Astrocyte (in vitro differentiated cells and primary cell): ENCODE measurements at regions not wholly inside any gene's neighbourhood (a gene's known extent, or its start where the extent isn't known, plus 50 kb on each side); places are given as distances from the start of the nearest gene placed in this dataset.

Source experiments
- DNase-seq: peaks from one replicate; pipeline ENCODE4 v3.0.0-alpha.2; 2010; ENCODE audit warnings: low read depth
- FAIRE-seq: peaks from 2 replicates; lab custom pipeline; 2011; peaks lifted over from hg19 to GRCh38; lab: Jason Lieb, UNC
- H2AFZ ChIP-seq: 2 replicates; pipeline ENCODE4 v1.6.0; 2012; ENCODE audit warnings: low read depth, low read length, inconsistent platforms
- H3K27ac ChIP-seq: 2 replicates; pipeline ENCODE4 v1.5.1; 2011; ENCODE audit warnings: low read depth, low read length, inconsistent platforms
- H3K27me3 ChIP-seq: 2 replicates; pipeline ENCODE4 v1.6.0; 2011; ENCODE audit warnings: low read length, inconsistent platforms; ENCODE audit not compliant: insufficient read depth
- H3K36me3 ChIP-seq: 2 replicates; pipeline ENCODE4 v1.5.1; 2011; ENCODE audit warnings: low read length, inconsistent platforms; ENCODE audit not compliant: insufficient read depth
- H3K4me1 ChIP-seq: 2 replicates; pipeline ENCODE4 v1.5.1; 2011; ENCODE audit warnings: low read length, inconsistent platforms; ENCODE audit not compliant: insufficient read depth
- H3K4me2 ChIP-seq: 2 replicates; pipeline ENCODE4 v1.6.0; 2012; ENCODE audit warnings: low read length, inconsistent platforms
- H3K4me3 ChIP-seq: 2 replicates; pipeline ENCODE4 v1.5.1; 2011; ENCODE audit warnings: low read depth, mild to moderate bottlenecking, low read length, inconsistent platforms; ENCODE audit not compliant: insufficient read depth
- H3K79me2 ChIP-seq: 2 replicates; pipeline ENCODE4 v1.6.0; 2012; ENCODE audit warnings: mild to moderate bottlenecking, low read length, inconsistent platforms; ENCODE audit not compliant: insufficient read depth
- H3K9ac ChIP-seq: 2 replicates; pipeline ENCODE4 v1.6.0; 2012; ENCODE audit warnings: mild to moderate bottlenecking, low read length, inconsistent platforms
- H3K9me3 ChIP-seq: 2 replicates; pipeline ENCODE4 v1.5.1; 2012; ENCODE audit warnings: low read depth, mild to moderate bottlenecking, low read length, inconsistent platforms; ENCODE audit not compliant: insufficient read depth
- H4K20me1 ChIP-seq: 2 replicates; pipeline ENCODE4 v1.6.0; 2012; ENCODE audit warnings: low read length, inconsistent platforms; ENCODE audit not compliant: insufficient read depth
- H3K27ac Mint-ChIP-seq: one replicate; pipeline ENCODE4 v1.8.0; 2021; ENCODE audit warnings: mild to moderate bottlenecking, mixed read lengths; ENCODE audit not compliant: unreplicated experiment
- H3K27me3 Mint-ChIP-seq: one replicate; pipeline ENCODE4 v1.8.0; 2021; ENCODE audit warnings: low read depth, mixed read lengths; ENCODE audit not compliant: unreplicated experiment
- H3K36me3 Mint-ChIP-seq: one replicate; pipeline ENCODE4 v1.8.0; 2021; ENCODE audit warnings: low read depth, mixed read lengths; ENCODE audit not compliant: unreplicated experiment
- H3K4me1 Mint-ChIP-seq: one replicate; pipeline ENCODE4 v1.8.0; 2021; ENCODE audit warnings: low read depth, mixed read lengths; ENCODE audit not compliant: unreplicated experiment
- H3K4me3 Mint-ChIP-seq: one replicate; pipeline ENCODE4 v1.8.0; 2021; ENCODE audit warnings: mild to moderate bottlenecking, moderate library complexity, mixed read lengths; ENCODE audit not compliant: unreplicated experiment
- H3K9me3 Mint-ChIP-seq: one replicate; pipeline ENCODE4 v1.8.0; 2021; ENCODE audit warnings: mild to moderate bottlenecking, mixed read lengths; ENCODE audit not compliant: unreplicated experiment
- CTCF ChIP-seq: IDR thresholded peaks from 2 replicates; pipeline ENCODE4 v1.5.1; 2011; ENCODE audit warnings: low read depth, mild to moderate bottlenecking, inconsistent platforms, low read length, moderate library complexity; ENCODE audit not compliant: insufficient read depth
- EZH2 ChIP-seq: IDR thresholded peaks from 2 replicates; pipeline ENCODE4 v1.6.1; 2012; ENCODE audit warnings: mild to moderate bottlenecking, low read length, inconsistent platforms; ENCODE audit not compliant: insufficient read depth

- Histone ChIP-seq H3K4me2 (no peak overlapping the region), H4K20me1 (no peaks in the 10 kb centered on the region), H3K27me3 (peaks cover 4% of the 10 kb centered on the region), H2AFZ (no peak overlapping the region), H3K4me3 (no peak overlapping the region), H3K36me3 (no peaks in the 10 kb centered on the region), H3K4me1 (no peaks in the 10 kb centered on the region), H3K9ac (no peak overlapping the region), H3K27ac (no peak overlapping the region), H3K9me3 (no peaks in the 10 kb centered on the region), H3K79me2 (no peaks in the 10 kb centered on the region)
- no peak for TF ChIP-seq CTCF
- Mint-ChIP-seq H3K4me3 (no peak overlapping the region), H3K9me3 (no peaks in the 10 kb centered on the region), H3K27me3 (peaks cover 54% of the 10 kb centered on the region), H3K4me1 (no peaks in the 10 kb centered on the region), H3K27ac (no peak overlapping the region), H3K36me3 (no peaks in the 10 kb centered on the region)
- DNase-seq (peak; percentile 7), FAIRE-seq (no peak)
Measured at GRCh38 chr17:79420318-79421243, 190.3 kb downstream of the RBFOX3 start.

GRCh38 chr17:79417476-79417988, 193.3 kb downstream of the RBFOX3 start:
- no peaks in the 10 kb centered on the region for H3K9me3 ChIP-seq
- FAIRE-seq: no peak
- TF ChIP-seq EZH2: no peak
- no peak for TF ChIP-seq CTCF
- H3K27me3 Mint-ChIP-seq: peaks cover 39% of the 10 kb centered on the region
- H3K36me3 Mint-ChIP-seq: no peaks in the 10 kb centered on the region
- no peaks in the 10 kb centered on the region for H3K4me1 Mint-ChIP-seq
- H3K4me1 ChIP-seq: no peaks in the 10 kb centered on the region
- H3K9me3 Mint-ChIP-seq: no peaks in the 10 kb centered on the region
- no peaks in the 10 kb centered on the region for H3K36me3 ChIP-seq
- H3K4me2 ChIP-seq: no peak overlapping the region
- H3K27me3 ChIP-seq: peaks cover 4% of the 10 kb centered on the region
- no peak for DNase-seq
- no peak overlapping the region for H3K4me3 Mint-ChIP-seq
- no peak overlapping the region for H3K9ac ChIP-seq
- H3K27ac ChIP-seq: no peak overlapping the region
- no peaks in the 10 kb centered on the region for H4K20me1 ChIP-seq
- no peak overlapping the region for H3K27ac Mint-ChIP-seq
- no peak overlapping the region for H3K4me3 ChIP-seq
- H2AFZ ChIP-seq: no peak overlapping the region
- H3K79me2 ChIP-seq: no peaks in the 10 kb centered on the region

- Histone ChIP-seq H3K9ac (no peak overlapping the region), H3K27ac (no peak overlapping the region), H3K36me3 (no peaks in the 10 kb centered on the region), H3K4me1 (no peaks in the 10 kb centered on the region), H3K4me3 (no peak overlapping the region), H3K79me2 (no peaks in the 10 kb centered on the region), H4K20me1 (no peaks in the 10 kb centered on the region), H3K9me3 (no peaks in the 10 kb centered on the region), H3K27me3 (peaks cover 4% of the 10 kb centered on the region), H2AFZ (no peak overlapping the region), H3K4me2 (no peak overlapping the region)
- TF ChIP-seq EZH2 (no peak), CTCF (no peak)
- DNase-seq: no peak
- Mint-ChIP-seq H3K27me3 (peaks cover 39% of the 10 kb centered on the region), H3K9me3 (no peaks in the 10 kb centered on the region), H3K4me1 (no peaks in the 10 kb centered on the region), H3K27ac (no peak overlapping the region), H3K36me3 (no peaks in the 10 kb centered on the region), H3K4me3 (no peak overlapping the region)
- no peak for FAIRE-seq
Measured at GRCh38 chr17:79415909-79416308, 194.9 kb downstream of the RBFOX3 start.
